GM06990 (cell line): ENCODE measurements at regions not wholly inside any gene's neighbourhood (a gene's known extent, or its start where the extent isn't known, plus 50 kb on each side); places are given as distances from the start of the nearest gene placed in this dataset.

ENCODE experiments used
- DNase-seq: peaks from one replicate; pipeline ENCODE4 v3.0.0-alpha.2; 2011; ENCODE audit not compliant: insufficient read length; ENCODE audit errors: extremely low read depth
- H3K27me3 ChIP-seq: replicated peaks from 2 replicates; pipeline ENCODE4 v1.6.0; 2011; ENCODE audit warnings: low read length; ENCODE audit not compliant: control insufficient read depth, insufficient read depth
- H3K36me3 ChIP-seq: 2 replicates; pipeline ENCODE4 v1.5.1; 2011; ENCODE audit warnings: low read length; ENCODE audit not compliant: control insufficient read depth, insufficient read depth
- H3K4me3 ChIP-seq: replicated peaks from 2 replicates; pipeline ENCODE4 v1.5.1; 2011; ENCODE audit warnings: low read depth, mild to moderate bottlenecking, control low read depth, low read length
- CTCF ChIP-seq: IDR thresholded peaks from 2 replicates; pipeline ENCODE4 v1.5.1; 2011; ENCODE audit warnings: low read length, control low read depth, mild to moderate bottlenecking, inconsistent platforms; ENCODE audit not compliant: insufficient read depth, poor library complexity, severe bottlenecking

- no peaks in the 10 kb centered on the region for H3K27me3 ChIP-seq
- H3K36me3 ChIP-seq, result no peaks in the 10 kb centered on the region
- DNase-seq, result no peak
- no peak for TF ChIP-seq CTCF
- H3K4me3 ChIP-seq, result no peak overlapping the region
Measured at GRCh38 chr1:87706203-87706602, 377.5 kb downstream of the LMO4 start.

GRCh38 chr1:87706779-87707228 is 378.1 kb downstream of the LMO4 start:
- DNase-seq, result no peak
- Histone ChIP-seq H3K4me3 (no peak overlapping the region), H3K27me3 (no peaks in the 10 kb centered on the region), H3K36me3 (no peaks in the 10 kb centered on the region)
- TF ChIP-seq CTCF, result no peak

- no peak for DNase-seq
- Histone ChIP-seq H3K36me3 (no peaks in the 10 kb centered on the region), H3K4me3 (no peak overlapping the region), H3K27me3 (no peaks in the 10 kb centered on the region)
- TF ChIP-seq CTCF, result no peak
Measured at GRCh38 chr1:87707411-87707810, 378.7 kb downstream of the LMO4 start.

- Histone ChIP-seq H3K27me3 (no peaks in the 10 kb centered on the region), H3K36me3 (no peaks in the 10 kb centered on the region), H3K4me3 (no peak overlapping the region)
- no peak for TF ChIP-seq CTCF
- no peak for DNase-seq
Measured at GRCh38 chr1:87712261-87713010, 383.8 kb downstream of the LMO4 start.

- no peak for TF ChIP-seq CTCF
- H3K27me3 ChIP-seq, result no peaks in the 10 kb centered on the region
- no peak for DNase-seq
- no peaks in the 10 kb centered on the region for H3K36me3 ChIP-seq
- no peak overlapping the region for H3K4me3 ChIP-seq
Measured at GRCh38 chr1:87714278-87714677, 385.6 kb downstream of the LMO4 start.
